Neural progenitor cell (in vitro differentiated cells): ENCODE measurements at regions not wholly inside any gene's neighbourhood (a gene's known extent, or its start where the extent isn't known, plus 50 kb on each side); places are given as distances from the start of the nearest gene placed in this dataset.

Source experiments
- EZH2 ChIP-seq: fragments of 200-600 bp; sonication (generic); IDR thresholded peaks from 2 replicates; pipeline ENCODE4 v1.6.1; 2017; ENCODE audit warnings: antibody characterized with exemption, mild to moderate bottlenecking, moderate library complexity
- EZH2phosphoT487 ChIP-seq: fragments of 200-600 bp; sonication (generic); IDR thresholded peaks from 2 replicates; pipeline ENCODE4 v1.6.1; 2017; ENCODE audit warnings: antibody characterized with exemption
- TF ChIP-seq, protein P1 (sequence below): fragments of 200-600 bp; sonication (generic); IDR thresholded peaks from 2 replicates; pipeline ENCODE4 v1.5.1; 2017; ENCODE audit warnings: antibody characterized with exemption, mild to moderate bottlenecking

DNA sequence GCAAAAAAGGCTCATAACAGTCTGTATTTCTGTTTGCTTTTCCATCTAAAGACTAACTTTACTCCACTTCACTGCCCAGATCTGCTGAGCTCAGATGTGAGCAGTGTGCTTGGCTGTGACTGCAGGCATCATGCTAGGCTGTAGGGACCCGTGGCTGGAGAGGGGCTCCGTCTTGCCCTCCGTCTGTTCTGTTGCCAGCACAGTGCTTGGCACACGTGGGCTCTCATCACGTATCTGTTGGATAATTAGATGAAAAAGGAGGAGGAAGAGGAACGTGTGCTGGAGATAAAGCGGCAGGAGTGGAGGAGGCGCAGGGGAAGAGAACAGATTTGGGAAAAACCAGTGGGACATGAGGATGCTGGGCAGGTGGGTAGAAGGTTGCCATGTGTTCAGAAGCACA lies 57.6 kb upstream of the IER3 start:
- TF ChIP-seq, protein P1, sequence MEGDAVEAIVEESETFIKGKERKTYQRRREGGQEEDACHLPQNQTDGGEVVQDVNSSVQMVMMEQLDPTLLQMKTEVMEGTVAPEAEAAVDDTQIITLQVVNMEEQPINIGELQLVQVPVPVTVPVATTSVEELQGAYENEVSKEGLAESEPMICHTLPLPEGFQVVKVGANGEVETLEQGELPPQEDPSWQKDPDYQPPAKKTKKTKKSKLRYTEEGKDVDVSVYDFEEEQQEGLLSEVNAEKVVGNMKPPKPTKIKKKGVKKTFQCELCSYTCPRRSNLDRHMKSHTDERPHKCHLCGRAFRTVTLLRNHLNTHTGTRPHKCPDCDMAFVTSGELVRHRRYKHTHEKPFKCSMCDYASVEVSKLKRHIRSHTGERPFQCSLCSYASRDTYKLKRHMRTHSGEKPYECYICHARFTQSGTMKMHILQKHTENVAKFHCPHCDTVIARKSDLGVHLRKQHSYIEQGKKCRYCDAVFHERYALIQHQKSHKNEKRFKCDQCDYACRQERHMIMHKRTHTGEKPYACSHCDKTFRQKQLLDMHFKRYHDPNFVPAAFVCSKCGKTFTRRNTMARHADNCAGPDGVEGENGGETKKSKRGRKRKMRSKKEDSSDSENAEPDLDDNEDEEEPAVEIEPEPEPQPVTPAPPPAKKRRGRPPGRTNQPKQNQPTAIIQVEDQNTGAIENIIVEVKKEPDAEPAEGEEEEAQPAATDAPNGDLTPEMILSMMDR: no peak
- TF ChIP-seq EZH2 (no peak), EZH2phosphoT487 (no peak)
